ENCODE measurements at regions not wholly inside any gene's neighbourhood (a gene's known extent, or its start where the extent isn't known, plus 50 kb on each side); places are given as distances from the start of the nearest gene placed in this dataset.

- H3K4me3 ChIP-seq, result no peak overlapping the region
- no peaks in the 10 kb centered on the region for H3K36me3 ChIP-seq
- no peaks in the 10 kb centered on the region for H3K4me1 ChIP-seq
- no peaks in the 10 kb centered on the region for H3K9me3 ChIP-seq
- H3K27ac ChIP-seq, result no peak overlapping the region
- H3K27me3 ChIP-seq, result no peaks in the 10 kb centered on the region
- ATAC-seq (no peak), DNase-seq (no peak)
- TF ChIP-seq POLR2A (IDR thresholded peaks at IDR 0.05) (no peak), CTCF (IDR thresholded peaks at IDR 0.05 in 4 of 5, conservative IDR thresholded peaks at IDR 0.05 in 1 of 5) (no peak)
- in situ Hi-C loops (cut with MboI; ENCODE audit: low sequenced_read_pairs in 4 of 4) (no loop called here), intact Hi-C loops (cut with DNase I; ENCODE audit: low total_unique reads) (no loop called here)
These were observed 537.1 kb upstream of the CDH18 start for GRCh38 chr5:20524991-20525529.

GRCh38 chr5:20522905-20523482, 535.0 kb upstream of the CDH18 start:
- H3K4me1 ChIP-seq, result no peaks in the 10 kb centered on the region
- H3K27me3 ChIP-seq, result no peaks in the 10 kb centered on the region
- TF ChIP-seq CTCF (IDR thresholded peaks at IDR 0.05 in 4 of 5, conservative IDR thresholded peaks at IDR 0.05 in 1 of 5) (no peak), POLR2A (IDR thresholded peaks at IDR 0.05) (no peak)
- H3K36me3 ChIP-seq, result no peaks in the 10 kb centered on the region
- no peaks in the 10 kb centered on the region for H3K9me3 ChIP-seq
- DNase-seq, result no peak
- H3K27ac ChIP-seq, result no peak overlapping the region
- ATAC-seq, result no peak
- intact Hi-C loops (cut with DNase I; ENCODE audit: low total_unique reads), result no loop called here
- in situ Hi-C loops (cut with MboI; ENCODE audit: low sequenced_read_pairs in 4 of 4), result no loop called here
- no peak overlapping the region for H3K4me3 ChIP-seq

- in situ Hi-C loops (cut with MboI; ENCODE audit: low sequenced_read_pairs in 4 of 4) (no loop called here), intact Hi-C loops (cut with DNase I; ENCODE audit: low total_unique reads) (no loop called here)
- no peaks in the 10 kb centered on the region for H3K36me3 ChIP-seq
- H3K27me3 ChIP-seq, result no peaks in the 10 kb centered on the region
- H3K27ac ChIP-seq, result no peak overlapping the region
- no peak overlapping the region for H3K4me3 ChIP-seq
- DNase-seq (no peak), ATAC-seq (no peak)
- no peaks in the 10 kb centered on the region for H3K4me1 ChIP-seq
- TF ChIP-seq CTCF (IDR thresholded peaks at IDR 0.05 in 4 of 5, conservative IDR thresholded peaks at IDR 0.05 in 1 of 5), result no peak
- no peak for TF ChIP-seq POLR2A (IDR thresholded peaks at IDR 0.05)
- H3K9me3 ChIP-seq, result no peaks in the 10 kb centered on the region
These were observed 527.6 kb upstream of the CDH18 start for GRCh38 chr5:20515606-20516005.

GRCh38 chr5:20514145-20514544, 526.1 kb upstream of the CDH18 start:
- no peak for DNase-seq
- no peaks in the 10 kb centered on the region for H3K27me3 ChIP-seq
- TF ChIP-seq POLR2A (IDR thresholded peaks at IDR 0.05) (no peak), CTCF (IDR thresholded peaks at IDR 0.05 in 4 of 5, conservative IDR thresholded peaks at IDR 0.05 in 1 of 5) (no peak)
- in situ Hi-C loops (cut with MboI; ENCODE audit: low sequenced_read_pairs in 4 of 4) (no loop called here), intact Hi-C loops (cut with DNase I; ENCODE audit: low total_unique reads) (no loop called here)
- H3K9me3 ChIP-seq, result no peaks in the 10 kb centered on the region
- no peak for ATAC-seq
- no peak overlapping the region for H3K4me3 ChIP-seq
- no peaks in the 10 kb centered on the region for H3K36me3 ChIP-seq
- H3K4me1 ChIP-seq, result no peaks in the 10 kb centered on the region
- no peak overlapping the region for H3K27ac ChIP-seq

GRCh38 chr5:20500546-20500945, 512.5 kb upstream of the CDH18 start:
- ATAC-seq, result no peak

More at GRCh38 chr5:20500546-20500945, 512.5 kb upstream of the CDH18 start:
- DNase-seq, result no peak
- no peaks in the 10 kb centered on the region for H3K27me3 ChIP-seq
- no peak overlapping the region for H3K4me3 ChIP-seq
- H3K36me3 ChIP-seq, result no peaks in the 10 kb centered on the region
- H3K4me1 ChIP-seq, result no peaks in the 10 kb centered on the region
- no peaks in the 10 kb centered on the region for H3K9me3 ChIP-seq
- intact Hi-C loops (cut with DNase I; ENCODE audit: low total_unique reads), result no loop called here
- in situ Hi-C loops (cut with MboI; ENCODE audit: low sequenced_read_pairs in 4 of 4), result no loop called here
- TF ChIP-seq CTCF (IDR thresholded peaks at IDR 0.05 in 4 of 5, conservative IDR thresholded peaks at IDR 0.05 in 1 of 5) (no peak), POLR2A (IDR thresholded peaks at IDR 0.05) (no peak)
- no peak overlapping the region for H3K27ac ChIP-seq
